ENCODE measurements at regions not wholly inside any gene's neighbourhood (a gene's known extent, or its start where the extent isn't known, plus 50 kb on each side); places are given as distances from the start of the nearest gene placed in this dataset.

GRCh38 chr20:52722926-52723688 is 249.1 kb upstream of the TSHZ2 start:
- TF ChIP-seq CTCF (IDR thresholded peaks at IDR 0.05) (no peak), SIN3A (IDR thresholded peaks at IDR 0.05; ENCODE audit: borderline replicate concordance, insufficient read depth, low read depth, low read length) (no peak), POLR2AphosphoS5 (IDR thresholded peaks at IDR 0.05; ENCODE audit: low read depth, low read length) (no peak), REST (IDR thresholded peaks at IDR 0.05; ENCODE audit: insufficient read depth in 1 of 2, low read depth in 2 of 2, low read length in 1 of 2) (no peak), TCF7L2 (IDR thresholded peaks at IDR 0.05; ENCODE audit: low read depth, low read length) (no peak)
